Stimulated activated naive CD8-positive, alpha-beta T cell treated with anti-CD3 and anti-CD28 coated beads, Interleukin-15, Interleukin-2, amounts not matched to agents 100 ng/mL and 50 ng/mL, for 24 hours (primary cell): ENCODE measurements at regions not wholly inside any gene's neighbourhood (a gene's known extent, or its start where the extent isn't known, plus 50 kb on each side); places are given as distances from the start of the nearest gene placed in this dataset.

ENCODE experiments used
- H3K27ac Mint-ChIP-seq: one replicate; pipeline ENCODE4 v1.8.0; 2021; ENCODE audit warnings: mild to moderate bottlenecking, mixed read lengths
- H3K27me3 Mint-ChIP-seq: one replicate; pipeline ENCODE4 v1.8.0; 2021; ENCODE audit warnings: mixed read lengths
- H3K36me3 Mint-ChIP-seq: one replicate; pipeline ENCODE4 v1.8.0; 2021; ENCODE audit warnings: low read depth, mixed read lengths
- H3K4me1 Mint-ChIP-seq: one replicate; pipeline ENCODE4 v1.8.0; 2021; ENCODE audit warnings: low read depth, mixed read lengths
- H3K4me3 Mint-ChIP-seq: one replicate; pipeline ENCODE4 v1.8.0; 2021; ENCODE audit warnings: mild to moderate bottlenecking, mixed read lengths
- H3K9me3 Mint-ChIP-seq: one replicate; pipeline ENCODE4 v1.8.0; 2021; ENCODE audit warnings: mixed read lengths

DNA sequence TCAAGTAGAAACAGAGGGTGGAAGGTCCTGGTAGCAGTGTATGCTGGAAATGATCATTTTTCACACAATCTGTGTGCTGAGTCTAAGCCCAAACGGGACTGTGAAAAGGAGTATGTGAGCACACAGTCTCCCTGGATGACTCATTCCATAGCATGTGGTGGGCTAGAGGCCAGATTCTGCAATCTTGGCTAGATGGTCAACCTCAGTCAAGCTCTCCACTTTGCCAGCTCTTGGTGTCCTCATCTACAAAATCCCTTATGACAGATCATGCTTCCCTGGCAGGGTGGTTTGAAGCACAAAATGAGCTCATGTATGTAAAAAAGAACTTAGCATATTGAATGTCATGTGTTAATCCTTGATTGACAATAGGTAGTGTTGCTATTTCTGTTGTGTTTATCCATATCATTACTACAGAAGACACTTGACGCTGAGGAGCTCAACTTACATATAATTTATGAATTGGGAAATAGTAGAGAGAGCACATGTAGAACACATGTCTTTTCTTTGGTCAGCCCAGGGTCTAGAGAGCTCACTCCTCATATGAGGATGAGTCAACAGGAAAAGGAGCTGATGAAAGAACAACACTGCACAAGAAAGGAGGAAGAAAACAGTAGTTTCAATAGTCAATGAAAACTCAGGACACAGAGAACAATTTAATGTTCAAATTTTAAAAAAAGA is 517.5 kb downstream of the BCL11B start:
- Mint-ChIP-seq H3K4me3 (no peak overlapping the region), H3K4me1 (peaks cover 8% of the 10 kb centered on the region), H3K36me3 (peaks cover 3% of the 10 kb centered on the region), H3K27ac (no peak overlapping the region), H3K9me3 (peaks cover 10% of the 10 kb centered on the region), H3K27me3 (no peaks in the 10 kb centered on the region)

- H3K36me3 Mint-ChIP-seq = peaks cover 3% of the 10 kb centered on the region
- peaks cover 10% of the 10 kb centered on the region for H3K9me3 Mint-ChIP-seq
- no peak overlapping the region for H3K27ac Mint-ChIP-seq
- H3K4me3 Mint-ChIP-seq = no peak overlapping the region
- H3K4me1 Mint-ChIP-seq = peaks cover 8% of the 10 kb centered on the region
- H3K27me3 Mint-ChIP-seq = no peaks in the 10 kb centered on the region
These were observed 515.2 kb downstream of the BCL11B start for GRCh38 chr14:98756749-98757148.

DNA sequence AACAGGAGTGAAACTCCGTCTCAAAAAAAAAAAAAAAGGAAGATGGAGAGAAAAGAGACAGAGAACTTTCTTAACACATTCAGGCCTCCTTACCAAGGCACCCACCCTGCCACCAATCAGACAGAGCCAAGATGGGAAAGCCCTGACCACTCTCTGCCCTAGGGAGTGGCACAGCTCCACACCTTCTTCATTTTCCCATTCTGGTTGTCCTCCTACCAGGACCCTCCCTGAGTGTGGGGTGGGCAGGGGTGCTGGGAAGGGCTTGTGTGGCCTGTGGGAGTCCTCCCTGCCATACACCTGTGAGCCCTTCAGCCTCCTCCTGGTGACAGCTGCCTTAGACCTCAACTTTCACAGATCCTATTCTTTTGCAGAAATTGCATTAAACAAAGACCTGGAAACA is 513.6 kb downstream of the BCL11B start:
- peaks cover 8% of the 10 kb centered on the region for H3K4me1 Mint-ChIP-seq
- H3K27ac Mint-ChIP-seq = no peak overlapping the region
- H3K36me3 Mint-ChIP-seq = peaks cover 3% of the 10 kb centered on the region

DNA sequence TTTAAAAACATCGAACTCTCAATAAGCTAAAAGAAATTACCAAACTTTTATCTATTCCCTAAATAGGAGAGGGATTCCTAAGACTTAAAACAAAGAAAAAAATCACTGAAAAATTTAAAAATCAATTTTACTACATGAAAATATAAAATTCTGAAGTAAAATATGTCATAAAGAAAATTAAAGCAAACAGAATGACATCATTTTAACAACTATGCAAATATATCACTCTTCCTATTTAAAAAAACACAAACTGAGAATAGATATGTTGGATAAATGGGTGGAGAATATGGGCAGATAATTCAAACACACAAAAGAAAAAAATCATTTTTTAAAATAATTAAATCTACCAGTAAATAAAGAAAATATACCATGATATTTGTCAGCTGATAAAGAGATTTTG is 510.0 kb downstream of the BCL11B start:
- Mint-ChIP-seq H3K36me3 (peaks cover 4% of the 10 kb centered on the region), H3K27ac (no peak overlapping the region), H3K9me3 (peaks cover 17% of the 10 kb centered on the region), H3K27me3 (no peaks in the 10 kb centered on the region), H3K4me1 (no peaks in the 10 kb centered on the region), H3K4me3 (no peak overlapping the region)

More for the DNA sequence above, 513.6 kb downstream of the BCL11B start:
- no peaks in the 10 kb centered on the region for H3K27me3 Mint-ChIP-seq
- H3K4me3 Mint-ChIP-seq = no peak overlapping the region
- H3K9me3 Mint-ChIP-seq = peaks cover 22% of the 10 kb centered on the region

DNA sequence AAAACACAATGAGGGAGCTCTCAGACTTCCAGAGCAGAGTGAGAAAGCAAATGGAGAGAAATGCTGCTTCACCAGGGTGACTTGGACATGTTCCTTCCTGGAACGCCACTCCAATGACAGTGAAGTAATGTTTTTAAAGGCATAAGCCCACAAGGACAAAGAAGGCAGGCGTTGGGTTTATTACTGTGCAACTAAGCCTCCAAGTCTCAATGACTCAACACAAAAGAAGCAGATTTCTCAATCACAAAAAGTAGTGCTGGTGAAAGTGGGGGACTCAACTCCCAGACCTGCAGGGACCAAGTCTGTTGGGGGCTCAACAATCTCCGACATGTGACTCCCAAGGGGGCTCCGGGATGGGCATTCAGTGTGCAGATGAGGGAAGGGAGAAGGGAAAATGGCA is 505.2 kb downstream of the BCL11B start:
- no peak overlapping the region for H3K4me3 Mint-ChIP-seq
- H3K27me3 Mint-ChIP-seq = no peaks in the 10 kb centered on the region
- no peak overlapping the region for H3K27ac Mint-ChIP-seq
- peaks cover 4% of the 10 kb centered on the region for H3K36me3 Mint-ChIP-seq
- peaks cover 17% of the 10 kb centered on the region for H3K9me3 Mint-ChIP-seq
- no peaks in the 10 kb centered on the region for H3K4me1 Mint-ChIP-seq

- Mint-ChIP-seq H3K4me3 (no peak overlapping the region), H3K27me3 (no peaks in the 10 kb centered on the region), H3K9me3 (peaks cover 4% of the 10 kb centered on the region), H3K4me1 (no peaks in the 10 kb centered on the region), H3K27ac (peak overlapping the region; percentile 57), H3K36me3 (peaks cover 4% of the 10 kb centered on the region)
These were observed 502.7 kb downstream of the BCL11B start for GRCh38 chr14:98769326-98769725.

DNA sequence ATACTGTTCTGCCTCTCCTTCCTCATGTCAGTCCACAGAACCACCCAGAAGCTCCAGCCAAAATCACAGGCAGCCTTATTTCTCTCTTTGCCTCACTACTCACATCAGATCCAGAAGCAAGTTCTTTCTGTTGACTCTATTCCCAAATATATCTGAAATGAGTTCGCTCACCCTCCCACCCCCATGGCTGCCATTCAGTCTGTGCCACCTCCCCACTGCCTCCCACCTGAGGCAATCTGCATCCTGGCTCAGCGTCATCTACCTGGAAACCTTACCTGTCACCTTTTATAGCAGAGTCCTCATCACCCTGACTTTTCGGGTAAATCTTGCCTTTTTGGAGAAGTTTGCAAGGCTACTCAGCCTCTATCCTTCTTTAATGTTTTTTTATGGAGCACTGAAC is 501.8 kb downstream of the BCL11B start:
- no peaks in the 10 kb centered on the region for H3K27me3 Mint-ChIP-seq
- no peaks in the 10 kb centered on the region for H3K36me3 Mint-ChIP-seq
- H3K27ac Mint-ChIP-seq = no peak overlapping the region
- no peaks in the 10 kb centered on the region for H3K4me1 Mint-ChIP-seq
- no peaks in the 10 kb centered on the region for H3K9me3 Mint-ChIP-seq
- H3K4me3 Mint-ChIP-seq = no peak overlapping the region

DNA sequence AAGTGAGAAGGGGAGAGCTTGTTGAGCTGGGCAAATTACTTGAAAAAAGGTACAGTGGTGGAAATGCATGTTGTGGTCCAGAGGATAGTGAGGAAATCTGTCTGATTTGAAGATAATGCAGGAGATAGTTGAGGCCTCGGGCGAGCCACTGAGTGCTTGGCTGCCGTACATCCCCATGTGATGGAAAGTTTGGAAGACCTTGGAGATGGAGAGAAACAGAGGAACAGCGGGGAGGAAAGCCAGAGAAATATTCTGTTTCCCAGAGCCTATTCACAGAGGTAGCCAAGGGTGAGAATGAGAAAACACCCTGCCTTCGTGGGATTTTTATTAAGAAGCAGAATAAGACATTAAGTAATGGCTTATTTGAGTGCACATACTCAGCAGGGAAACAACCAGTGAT is 498.2 kb downstream of the BCL11B start:
- Mint-ChIP-seq H3K36me3 (no peaks in the 10 kb centered on the region), H3K9me3 (no peaks in the 10 kb centered on the region), H3K4me1 (no peaks in the 10 kb centered on the region), H3K27ac (no peak overlapping the region), H3K4me3 (no peak overlapping the region), H3K27me3 (no peaks in the 10 kb centered on the region)

DNA sequence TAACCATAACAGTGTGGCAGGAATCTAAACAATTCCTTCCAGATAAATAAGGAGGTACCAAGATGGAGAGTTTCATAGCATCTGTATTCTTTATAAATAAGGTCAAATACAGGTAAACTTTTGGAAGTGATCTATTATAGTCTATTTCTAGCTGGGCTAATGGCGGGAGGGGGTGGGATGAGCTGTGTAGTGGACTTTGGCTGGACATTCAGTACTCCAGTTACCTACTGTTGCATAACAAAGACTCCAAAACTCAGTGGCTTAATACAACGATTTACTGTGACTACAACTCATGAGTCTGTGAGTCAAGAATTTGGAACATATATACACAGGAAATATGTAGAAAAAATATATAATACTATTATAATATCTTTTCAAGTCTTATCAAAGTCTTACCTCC is 496.1 kb downstream of the BCL11B start:
- Mint-ChIP-seq H3K4me1 (no peaks in the 10 kb centered on the region), H3K27ac (no peak overlapping the region), H3K27me3 (no peaks in the 10 kb centered on the region), H3K9me3 (no peaks in the 10 kb centered on the region), H3K4me3 (no peak overlapping the region), H3K36me3 (no peaks in the 10 kb centered on the region)

DNA sequence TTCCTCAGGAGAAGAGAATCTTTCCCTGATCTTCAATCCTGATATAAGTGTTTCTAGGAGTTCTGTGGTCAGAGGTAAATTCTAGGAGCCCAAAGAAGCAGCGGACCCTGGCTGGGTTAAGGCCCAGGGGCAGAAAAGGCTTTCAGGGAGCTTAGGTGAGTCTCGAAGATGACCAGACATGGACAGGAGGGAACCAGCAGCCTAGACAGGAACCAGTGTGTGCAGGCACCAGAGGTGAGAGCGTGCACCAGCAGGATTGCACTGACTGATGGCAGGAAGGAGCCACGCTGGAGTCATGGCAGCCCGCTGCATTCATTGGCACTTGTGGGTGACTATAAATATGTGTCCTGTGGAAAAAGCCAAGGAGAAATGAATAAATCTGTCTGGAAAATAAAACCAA is 489.9 kb downstream of the BCL11B start:
- no peaks in the 10 kb centered on the region for H3K4me1 Mint-ChIP-seq
- no peaks in the 10 kb centered on the region for H3K36me3 Mint-ChIP-seq
- peaks cover 6% of the 10 kb centered on the region for H3K9me3 Mint-ChIP-seq
- H3K27ac Mint-ChIP-seq = no peak overlapping the region
- no peaks in the 10 kb centered on the region for H3K27me3 Mint-ChIP-seq
- no peak overlapping the region for H3K4me3 Mint-ChIP-seq

DNA sequence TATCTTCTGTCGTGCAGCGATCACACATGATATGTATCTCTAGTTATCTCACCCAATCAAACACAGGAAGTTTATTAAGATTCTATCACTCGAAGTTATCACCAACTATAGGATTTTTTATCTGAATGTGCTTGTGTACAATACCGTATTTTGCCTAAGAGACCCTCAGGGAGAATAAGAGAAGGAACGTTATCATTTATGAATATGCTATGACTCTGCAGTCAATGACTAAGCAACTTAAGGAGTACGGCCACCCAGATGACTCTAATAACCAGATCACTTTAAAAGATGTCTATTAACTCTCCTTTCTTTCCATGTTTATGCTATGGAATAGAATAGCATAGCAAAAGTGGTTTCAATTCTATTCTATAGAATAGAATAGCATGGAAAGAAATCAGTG is 486.4 kb downstream of the BCL11B start:
- no peaks in the 10 kb centered on the region for H3K4me1 Mint-ChIP-seq
- H3K4me3 Mint-ChIP-seq = no peak overlapping the region
- H3K9me3 Mint-ChIP-seq = peaks cover 6% of the 10 kb centered on the region
- no peak overlapping the region for H3K27ac Mint-ChIP-seq
- H3K27me3 Mint-ChIP-seq = no peaks in the 10 kb centered on the region
- no peaks in the 10 kb centered on the region for H3K36me3 Mint-ChIP-seq

GRCh38 chr14:98786456-98786855 is 485.5 kb downstream of the BCL11B start:
- Mint-ChIP-seq H3K27ac (no peak overlapping the region), H3K36me3 (no peaks in the 10 kb centered on the region), H3K9me3 (peaks cover 6% of the 10 kb centered on the region), H3K27me3 (no peaks in the 10 kb centered on the region), H3K4me1 (no peaks in the 10 kb centered on the region), H3K4me3 (no peak overlapping the region)

DNA sequence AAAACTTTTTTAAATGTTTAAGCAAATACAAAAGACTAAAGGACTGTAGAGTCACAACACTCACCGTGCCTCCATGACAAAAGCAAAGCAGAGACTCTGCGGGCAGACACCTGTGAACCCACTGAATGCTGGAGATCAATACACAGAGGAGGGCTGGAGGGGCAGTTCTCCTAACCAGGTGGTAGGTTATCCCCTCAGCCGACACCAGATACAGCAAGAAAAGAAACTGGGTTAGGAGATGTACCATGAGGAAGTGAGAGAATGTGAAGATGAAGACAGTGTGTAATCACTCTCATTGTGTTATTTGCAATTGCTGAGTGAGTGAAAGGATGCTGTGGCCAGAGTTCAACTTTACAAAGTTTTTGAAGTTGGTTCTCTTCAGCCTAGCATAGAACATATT is 480.3 kb downstream of the BCL11B start:
- Mint-ChIP-seq H3K4me1 (no peaks in the 10 kb centered on the region), H3K27me3 (no peaks in the 10 kb centered on the region), H3K36me3 (peaks cover 6% of the 10 kb centered on the region), H3K27ac (no peak overlapping the region), H3K9me3 (peaks cover 14% of the 10 kb centered on the region), H3K4me3 (no peak overlapping the region)

DNA sequence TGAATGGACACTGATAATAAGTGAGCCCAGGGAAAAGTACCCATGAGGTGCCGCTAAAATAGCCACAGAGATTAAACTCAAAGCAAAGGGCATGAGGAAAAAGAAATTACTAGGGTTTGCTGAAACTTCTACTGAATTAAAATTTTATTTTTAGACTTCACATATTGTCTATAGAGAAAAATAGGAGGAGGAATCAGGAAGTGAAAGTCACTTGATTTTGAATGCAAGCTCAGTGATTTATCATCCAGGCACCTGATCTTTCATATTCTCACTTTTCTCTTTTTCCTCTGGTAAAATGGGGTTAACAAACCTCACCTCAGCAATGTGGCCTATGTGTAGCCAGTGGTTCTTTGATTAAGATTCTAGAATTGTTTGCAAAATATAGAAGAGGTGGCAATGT is 479.8 kb downstream of the BCL11B start:
- H3K27me3 Mint-ChIP-seq = no peaks in the 10 kb centered on the region
- no peak overlapping the region for H3K4me3 Mint-ChIP-seq
- H3K27ac Mint-ChIP-seq = no peak overlapping the region
- H3K36me3 Mint-ChIP-seq = peaks cover 6% of the 10 kb centered on the region
- H3K4me1 Mint-ChIP-seq = no peaks in the 10 kb centered on the region
- peaks cover 14% of the 10 kb centered on the region for H3K9me3 Mint-ChIP-seq

DNA sequence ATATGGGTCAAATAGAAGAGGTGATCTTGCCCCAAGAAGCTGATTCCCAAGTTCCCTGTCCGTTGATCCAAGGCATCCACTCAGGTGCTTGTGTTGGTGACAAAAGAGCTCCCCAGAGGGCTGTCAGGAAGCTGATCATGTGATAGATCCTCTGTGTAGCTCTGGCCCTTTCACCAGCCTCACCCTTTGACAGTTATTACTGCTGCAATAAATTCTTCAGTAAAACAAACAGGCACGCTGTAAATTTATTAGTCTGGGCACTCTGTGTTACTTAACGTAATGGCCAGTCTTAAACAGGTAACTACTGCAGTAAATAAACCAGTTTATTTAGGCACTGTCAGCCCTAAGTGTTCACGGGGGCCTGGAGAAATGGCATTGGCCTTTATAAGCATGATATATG is 473.9 kb downstream of the BCL11B start:
- no peak overlapping the region for H3K4me3 Mint-ChIP-seq
- H3K4me1 Mint-ChIP-seq = no peaks in the 10 kb centered on the region
- peaks cover 14% of the 10 kb centered on the region for H3K9me3 Mint-ChIP-seq
- H3K27me3 Mint-ChIP-seq = no peaks in the 10 kb centered on the region
- H3K27ac Mint-ChIP-seq = no peak overlapping the region
- peaks cover 6% of the 10 kb centered on the region for H3K36me3 Mint-ChIP-seq

- H3K27ac Mint-ChIP-seq = no peak overlapping the region
- no peaks in the 10 kb centered on the region for H3K27me3 Mint-ChIP-seq
These were observed 472.1 kb downstream of the BCL11B start for GRCh38 chr14:98799891-98800290.

More at GRCh38 chr14:98799891-98800290, 472.1 kb downstream of the BCL11B start:
- Mint-ChIP-seq H3K9me3 (no peaks in the 10 kb centered on the region), H3K36me3 (no peaks in the 10 kb centered on the region), H3K4me1 (no peaks in the 10 kb centered on the region), H3K4me3 (no peak overlapping the region)
